ENCODE measurements at regions not wholly inside any gene's neighbourhood (a gene's known extent, or its start where the extent isn't known, plus 50 kb on each side); places are given as distances from the start of the nearest gene placed in this dataset.
A peak's percentile ranks its signal among the peaks of the same experiment; 100 is the strongest.

GRCh38 chr11:116229236-116229970 lies 543.4 kb downstream of the BUD13 start:
- Histone ChIP-seq H3K4me3 (no peak overlapping the region), H3F3A (ENCODE audit: insufficient read depth) (no peaks in the 10 kb centered on the region), H3K4me2 (ENCODE audit: unreplicated experiment) (no peak overlapping the region), H3K4me1 (ENCODE audit: insufficient read depth) (no peaks in the 10 kb centered on the region), H3K79me2 (ENCODE audit: insufficient read depth) (no peaks in the 10 kb centered on the region), H3K9ac (no peak overlapping the region), H3K9me2 (ENCODE audit: insufficient read depth) (no peaks in the 10 kb centered on the region), H3K27me3 (replicated peaks; ENCODE audit: insufficient read depth) (peaks cover 6% of the 10 kb centered on the region; the same call in 1 of the 2 replicates), H3K27ac (no peak overlapping the region), H3K36me3 (ENCODE audit: low read depth) (no peaks in the 10 kb centered on the region), H4K20me1 (ENCODE audit: insufficient read depth) (no peaks in the 10 kb centered on the region), H2AFZ (no peak overlapping the region), H3K9me3 (ENCODE audit: low read depth) (no peaks in the 10 kb centered on the region)
- no peak for DNase-seq
- no peak for TF ChIP-seq EZH2 (IDR thresholded peaks at IDR 0.05; ENCODE audit: insufficient read depth, poor library complexity, severe bottlenecking)
- no peak for TF ChIP-seq EZH2phosphoT487 (IDR thresholded peaks at IDR 0.05; ENCODE audit: insufficient read depth, low read depth)
- 3 to 6% methylated on average over 9 of the region's 9 CpGs for WGBS, 2 experiments (ENCODE audit: low coverage in 1 of 2, low lambda C conversion rate in 2 of 2, missing lambda C conversion rate in 2 of 2)
- in situ Hi-C loops (cut with MboI) = no loop called here

DNA sequence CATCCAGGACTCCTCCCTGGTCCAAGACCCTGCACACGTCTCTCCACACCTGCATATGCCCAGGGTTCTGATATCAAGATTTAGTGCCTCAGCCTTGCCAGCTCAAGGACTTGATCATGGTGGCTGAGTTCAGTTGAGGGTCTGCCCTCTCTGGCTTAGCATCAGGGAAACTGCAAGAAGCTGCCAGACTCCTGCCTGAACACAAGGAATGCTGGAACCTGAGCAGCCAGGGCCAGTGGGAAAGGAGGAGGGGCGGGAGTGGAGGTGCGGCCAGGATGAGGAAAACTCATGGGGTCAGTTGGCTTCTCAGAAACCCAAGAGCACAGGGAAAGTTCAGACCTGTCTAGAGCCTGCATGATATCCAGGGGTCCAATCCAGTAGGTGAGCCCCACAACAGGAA lies 546.1 kb downstream of the BUD13 start:
- H3K9me3 ChIP-seq (ENCODE audit: low read depth) = no peaks in the 10 kb centered on the region
- H3K4me2 ChIP-seq (ENCODE audit: unreplicated experiment) = no peak overlapping the region
- no peaks in the 10 kb centered on the region for H3F3A ChIP-seq (ENCODE audit: insufficient read depth)
- in situ Hi-C loops (cut with MboI) = no loop called here
- H3K27me3 ChIP-seq (replicated peaks; ENCODE audit: insufficient read depth) = peaks cover 6% of the 10 kb centered on the region; the same call in 1 of the 2 replicates
- no peaks in the 10 kb centered on the region for H3K4me1 ChIP-seq (ENCODE audit: insufficient read depth)
- H3K36me3 ChIP-seq (ENCODE audit: low read depth) = no peaks in the 10 kb centered on the region
- H4K20me1 ChIP-seq (ENCODE audit: insufficient read depth) = no peaks in the 10 kb centered on the region
- H3K9ac ChIP-seq = no peak overlapping the region
- no peaks in the 10 kb centered on the region for H3K79me2 ChIP-seq (ENCODE audit: insufficient read depth)
- H3K4me3 ChIP-seq = no peak overlapping the region
- H3K27ac ChIP-seq = no peak overlapping the region
- H2AFZ ChIP-seq = no peak overlapping the region
- DNase-seq = no peak
- TF ChIP-seq EZH2phosphoT487 (IDR thresholded peaks at IDR 0.05; ENCODE audit: insufficient read depth, low read depth) (no peak), EZH2 (IDR thresholded peaks at IDR 0.05; ENCODE audit: insufficient read depth, poor library complexity, severe bottlenecking) (no peak)
- no peaks in the 10 kb centered on the region for H3K9me2 ChIP-seq (ENCODE audit: insufficient read depth)
- WGBS, 2 experiments (ENCODE audit: low coverage in 1 of 2, low lambda C conversion rate in 2 of 2, missing lambda C conversion rate in 2 of 2) = 62 to 80% methylated on average over 3 of the region's 3 CpGs

GRCh38 chr11:116225784-116226585 lies 546.8 kb downstream of the BUD13 start:
- no peak overlapping the region for H3K9ac ChIP-seq
- H3K9me2 ChIP-seq (ENCODE audit: insufficient read depth) = no peaks in the 10 kb centered on the region
- no peaks in the 10 kb centered on the region for H3K36me3 ChIP-seq (ENCODE audit: low read depth)
- no peaks in the 10 kb centered on the region for H3F3A ChIP-seq (ENCODE audit: insufficient read depth)
- 30% methylated on average over 7 of the region's 7 CpGs for WGBS, 2 experiments (ENCODE audit: low coverage in 1 of 2, low lambda C conversion rate in 2 of 2, missing lambda C conversion rate in 2 of 2)
- TF ChIP-seq EZH2 (IDR thresholded peaks at IDR 0.05; ENCODE audit: insufficient read depth, poor library complexity, severe bottlenecking) (no peak), EZH2phosphoT487 (IDR thresholded peaks at IDR 0.05; ENCODE audit: insufficient read depth, low read depth) (no peak)
- H3K4me2 ChIP-seq (ENCODE audit: unreplicated experiment) = no peak overlapping the region
- no peak overlapping the region for H3K27ac ChIP-seq
- H3K4me1 ChIP-seq (ENCODE audit: insufficient read depth) = no peaks in the 10 kb centered on the region
- no peaks in the 10 kb centered on the region for H3K9me3 ChIP-seq (ENCODE audit: low read depth)
- no peak overlapping the region for H3K4me3 ChIP-seq
- H2AFZ ChIP-seq = no peak overlapping the region
- H4K20me1 ChIP-seq (ENCODE audit: insufficient read depth) = no peaks in the 10 kb centered on the region
- peak; percentile 8 for DNase-seq
- in situ Hi-C loops (cut with MboI) = no loop called here
- H3K79me2 ChIP-seq (ENCODE audit: insufficient read depth) = no peaks in the 10 kb centered on the region
- peaks cover 6% of the 10 kb centered on the region; the same call in 1 of the 2 replicates for H3K27me3 ChIP-seq (replicated peaks; ENCODE audit: insufficient read depth)

DNA sequence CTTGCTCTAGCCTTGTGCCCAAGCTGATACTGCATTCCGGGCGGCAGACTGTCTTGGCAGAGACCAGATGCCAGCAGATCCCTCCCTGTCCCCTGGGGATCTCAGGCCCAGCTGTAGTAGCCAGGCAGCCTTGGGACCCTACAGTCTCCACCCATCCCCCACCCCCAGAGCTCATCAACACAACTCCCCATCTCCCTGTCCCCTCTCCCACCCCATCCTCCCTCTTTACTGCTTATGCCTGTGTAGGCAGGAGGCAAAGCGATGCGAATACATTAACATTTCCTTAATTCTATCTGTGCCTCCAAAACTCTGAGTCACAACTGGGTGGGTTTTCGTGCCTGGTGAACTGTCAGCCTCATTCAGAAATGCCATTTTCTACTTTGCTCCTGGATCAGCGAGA lies 547.6 kb downstream of the BUD13 start:
- Histone ChIP-seq H3K27me3 (replicated peaks; ENCODE audit: insufficient read depth) (peaks cover 9% of the 10 kb centered on the region; the same call in 1 of the 2 replicates), H3K9me3 (ENCODE audit: low read depth) (no peaks in the 10 kb centered on the region), H3K79me2 (ENCODE audit: insufficient read depth) (no peaks in the 10 kb centered on the region), H2AFZ (no peak overlapping the region), H3K9me2 (ENCODE audit: insufficient read depth) (no peaks in the 10 kb centered on the region), H3F3A (ENCODE audit: insufficient read depth) (no peaks in the 10 kb centered on the region), H3K9ac (no peak overlapping the region), H3K4me1 (ENCODE audit: insufficient read depth) (no peaks in the 10 kb centered on the region), H3K4me2 (ENCODE audit: unreplicated experiment) (no peak overlapping the region), H3K4me3 (no peak overlapping the region), H3K36me3 (ENCODE audit: low read depth) (no peaks in the 10 kb centered on the region), H4K20me1 (ENCODE audit: insufficient read depth) (no peaks in the 10 kb centered on the region), H3K27ac (no peak overlapping the region)
- WGBS, 2 experiments (ENCODE audit: low coverage in 1 of 2, low lambda C conversion rate in 2 of 2, missing lambda C conversion rate in 2 of 2) = 35 to 42% methylated on average over 6 of the region's 6 CpGs
- in situ Hi-C loops (cut with MboI) = no loop called here
- DNase-seq = no peak
- TF ChIP-seq EZH2phosphoT487 (IDR thresholded peaks at IDR 0.05; ENCODE audit: insufficient read depth, low read depth) (no peak), EZH2 (IDR thresholded peaks at IDR 0.05; ENCODE audit: insufficient read depth, poor library complexity, severe bottlenecking) (no peak)

Data from GM23248 (cell line).